ENCODE measurements at regions not wholly inside any gene's neighbourhood (a gene's known extent, or its start where the extent isn't known, plus 50 kb on each side); places are given as distances from the start of the nearest gene placed in this dataset.

- H3K79me2 ChIP-seq (ENCODE audit: insufficient read depth, low read length): no peaks in the 10 kb centered on the region
- no peak for FAIRE-seq
Measured at GRCh38 chr3:166734734-166735133, 645.4 kb downstream of the ZBBX start.

More at GRCh38 chr3:166734734-166735133, 645.4 kb downstream of the ZBBX start:
- Histone ChIP-seq H3K27me3 (ENCODE audit: control insufficient read depth in 1 of 2, insufficient read depth in 2 of 2, low read length in 2 of 2) (no peaks in the 10 kb centered on the region), H3K4me2 (ENCODE audit: low read depth, low read length) (no peak overlapping the region), H4K20me1 (ENCODE audit: insufficient read depth, low read length) (no peaks in the 10 kb centered on the region), H3K9me3 (ENCODE audit: low read length) (no peaks in the 10 kb centered on the region), H3K4me3 (replicated peaks in 1 of 3; ENCODE audit: insufficient read depth in 1 of 3, low read depth in 2 of 3, low read length in 3 of 3) (no peak overlapping the region), H2AFZ (ENCODE audit: low read length) (no peak overlapping the region), H3K9ac (ENCODE audit: insufficient read depth, low read depth, low read length) (no peak overlapping the region), H3K4me1 (ENCODE audit: insufficient read depth, low read length) (no peaks in the 10 kb centered on the region), H3K27ac (ENCODE audit: extremely low read length, insufficient read depth, low read length) (no peak overlapping the region), H3K36me3 (replicated peaks in 1 of 2; ENCODE audit: control insufficient read depth in 1 of 2, insufficient read depth in 2 of 2, low read length in 2 of 2) (no peaks in the 10 kb centered on the region)
- ChIA-PET CTCF (ENCODE audit: low intra/inter-chr PET ratio, low total read pairs) (no interaction called here), POLR2A (no interaction called here)
- in situ Hi-C loops (cut with HindIII; ENCODE audit: extremely low pct_ligation_motif_present, low pct_unique_long_range_greater_than_20kb): no loop called here
- ATAC-seq (no peak), DNase-seq (ENCODE audit: low spot score) (no peak)
- TF ChIP-seq JUND (CRISPR knock-in tag; IDR thresholded peaks at IDR 0.05) (no peak), MED13 (CRISPR knock-in tag; IDR thresholded peaks at IDR 0.05) (no peak), ZNF275 (CRISPR knock-in tag; IDR thresholded peaks at IDR 0.05; ENCODE audit: borderline replicate concordance) (no peak), AHDC1 (CRISPR knock-in tag; IDR thresholded peaks at IDR 0.05; ENCODE audit: borderline replicate concordance) (no peak), MYNN (CRISPR knock-in tag; IDR thresholded peaks at IDR 0.05; ENCODE audit: low read depth) (no peak), ZNF776 (CRISPR knock-in tag; IDR thresholded peaks at IDR 0.05) (no peak), ZBTB42 (CRISPR knock-in tag; IDR thresholded peaks at IDR 0.05) (no peak)
- 0% methylated on average over 3 of the region's 3 CpGs for WGBS (ENCODE audit: low lambda C conversion rate)
- no TSS peak for BruUV-seq (replicated peaks)
- intact Hi-C loops (cut with micrococcal nuclease; ENCODE audit: unreplicated experiment): no loop called here

All from HepG2 (cell line).